ENCODE measurements at regions not wholly inside any gene's neighbourhood (a gene's known extent, or its start where the extent isn't known, plus 50 kb on each side); places are given as distances from the start of the nearest gene placed in this dataset.
A peak's percentile ranks its signal among the peaks of the same experiment; 100 is the strongest.

DNA sequence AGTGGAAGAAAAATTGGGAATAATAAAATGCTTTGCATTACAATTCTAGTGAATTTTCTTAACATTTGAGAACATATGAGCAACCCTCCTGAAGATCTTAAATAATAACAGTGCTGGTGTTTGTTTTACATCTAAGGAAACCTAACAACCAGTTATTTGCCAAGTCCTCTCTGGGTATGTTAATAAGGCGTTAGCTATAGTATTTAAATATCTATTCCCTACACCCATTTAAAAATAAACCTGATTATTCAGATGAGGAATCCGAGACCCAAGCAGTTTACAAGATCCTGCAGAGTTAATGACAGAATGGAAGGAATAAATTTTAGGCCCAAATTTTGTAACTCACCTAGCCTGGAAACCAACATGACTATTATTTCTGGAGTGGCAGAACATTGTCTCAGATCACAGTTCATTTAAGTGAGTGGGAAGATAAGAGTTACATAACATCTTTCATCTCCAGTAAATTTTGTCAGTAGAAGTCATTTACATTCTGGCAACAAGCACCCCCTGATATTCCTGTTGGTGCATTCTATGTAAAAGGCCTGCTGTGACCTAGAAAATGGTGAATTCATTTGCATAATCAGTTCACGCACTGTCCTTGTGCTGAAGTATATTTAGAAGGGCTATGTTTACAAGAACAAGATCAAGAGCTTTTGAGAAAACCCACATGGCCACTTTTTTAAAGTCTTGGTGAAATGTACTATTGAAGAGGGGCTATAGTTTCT lies 148.2 kb downstream of the COX7C start:
- no peak for DNase-seq (ENCODE audit: missing footprints)
- ATAC-seq, result no peak
- intact Hi-C loops (cut with DNase I), result no loop called here

DNA sequence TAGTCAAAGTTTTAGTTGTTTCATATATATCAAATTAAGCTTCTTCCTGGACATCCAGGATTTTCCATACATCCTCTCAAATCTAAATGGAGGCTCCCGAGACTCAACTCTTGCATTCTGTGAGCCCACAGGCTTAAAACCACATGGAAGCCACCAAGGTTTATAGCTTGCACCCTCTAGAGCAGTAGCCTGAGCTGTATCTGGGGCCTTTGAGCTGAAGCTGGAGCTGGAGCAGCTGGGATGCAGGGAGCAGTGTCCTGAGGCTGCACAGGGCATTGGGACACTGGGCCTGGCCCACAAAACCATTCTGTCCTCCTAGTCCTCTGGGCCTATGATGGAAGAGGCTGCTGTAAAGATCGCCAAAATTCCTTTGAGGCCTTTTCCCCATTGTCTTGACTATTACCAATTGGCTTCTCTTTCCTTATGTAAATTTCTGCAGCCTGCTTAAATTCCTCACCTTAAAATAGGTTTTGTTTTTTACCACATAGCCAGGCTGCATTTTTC lies 151.0 kb downstream of the COX7C start:
- DNase-seq (ENCODE audit: missing footprints) (no peak), ATAC-seq (no peak)
- intact Hi-C loops (cut with DNase I), result no loop called here

DNA sequence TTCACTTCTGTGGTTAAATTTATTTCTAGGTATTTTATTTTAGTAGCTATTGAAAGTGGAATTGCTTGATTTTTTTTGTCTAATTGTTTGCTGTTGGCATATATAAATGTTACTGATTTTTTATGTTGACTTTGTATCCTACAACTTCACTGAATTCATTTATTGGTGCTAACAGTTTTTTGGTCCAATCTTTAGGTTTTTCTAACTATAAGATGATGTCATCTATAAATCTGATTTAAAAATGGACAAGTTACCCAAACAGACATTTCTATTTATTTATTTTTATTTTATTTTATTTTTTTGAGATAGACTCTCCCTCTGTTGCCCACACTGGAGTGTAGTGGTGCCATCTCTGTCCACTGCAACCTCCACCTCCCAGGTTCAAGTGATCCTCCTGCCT lies 162.3 kb downstream of the COX7C start:
- DNase-seq (ENCODE audit: missing footprints) (no peak), ATAC-seq (no peak)
- intact Hi-C loops (cut with DNase I), result no loop called here

GRCh38 chr5:86786955-86787354 lies 169.2 kb downstream of the COX7C start:
- ATAC-seq, result peak; percentile 59
- DNase-seq (ENCODE audit: missing footprints), result no peak
- intact Hi-C loops (cut with DNase I), result no loop called here

- DNase-seq (ENCODE audit: missing footprints), result no peak
- ATAC-seq, result no peak
- intact Hi-C loops (cut with DNase I), result no loop called here
These were observed 177.9 kb downstream of the COX7C start for GRCh38 chr5:86795659-86796058.

DNA sequence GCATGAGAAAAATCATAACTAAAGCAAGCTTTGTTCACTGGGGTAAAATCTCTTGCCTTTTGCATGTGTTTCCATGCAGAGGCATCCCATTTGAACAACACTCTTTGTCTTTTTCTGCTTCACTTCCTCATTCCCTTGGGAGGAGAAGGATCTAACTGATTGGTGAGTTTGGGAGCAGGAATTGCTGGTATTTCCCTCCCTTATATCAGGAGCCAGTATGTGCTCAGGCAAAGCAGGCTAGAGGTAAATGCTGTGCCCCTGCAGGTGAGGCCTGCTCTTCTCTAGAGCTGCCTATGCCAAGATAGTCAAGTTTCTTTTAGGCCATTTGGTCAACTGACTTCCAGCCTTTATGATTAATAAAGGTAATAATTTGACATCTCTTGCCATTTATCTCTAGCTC lies 179.9 kb downstream of the COX7C start:
- DNase-seq (ENCODE audit: missing footprints) (no peak), ATAC-seq (no peak)
- intact Hi-C loops (cut with DNase I), result no loop called here

DNA sequence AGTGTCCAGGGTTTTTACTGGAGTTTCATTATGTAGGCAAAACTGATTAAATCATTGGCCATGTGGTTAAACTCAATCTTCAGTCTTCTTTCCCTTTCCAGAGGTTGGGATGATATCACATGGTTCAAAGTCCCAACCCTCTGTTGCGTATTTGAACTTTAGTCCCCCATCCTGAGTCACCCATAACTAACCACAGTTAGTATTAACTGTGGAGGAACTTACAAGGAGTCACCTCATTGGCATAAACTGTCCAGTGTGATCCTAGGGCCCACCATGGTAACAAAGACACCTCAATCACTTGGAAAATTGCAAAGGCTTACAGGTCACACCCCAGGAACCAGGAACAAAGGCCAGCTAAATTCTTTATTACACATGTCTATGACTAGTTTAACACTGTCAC lies 188.5 kb downstream of the COX7C start:
- intact Hi-C loops (cut with DNase I), result no loop called here
- DNase-seq (ENCODE audit: missing footprints) (no peak), ATAC-seq (no peak)

DNA sequence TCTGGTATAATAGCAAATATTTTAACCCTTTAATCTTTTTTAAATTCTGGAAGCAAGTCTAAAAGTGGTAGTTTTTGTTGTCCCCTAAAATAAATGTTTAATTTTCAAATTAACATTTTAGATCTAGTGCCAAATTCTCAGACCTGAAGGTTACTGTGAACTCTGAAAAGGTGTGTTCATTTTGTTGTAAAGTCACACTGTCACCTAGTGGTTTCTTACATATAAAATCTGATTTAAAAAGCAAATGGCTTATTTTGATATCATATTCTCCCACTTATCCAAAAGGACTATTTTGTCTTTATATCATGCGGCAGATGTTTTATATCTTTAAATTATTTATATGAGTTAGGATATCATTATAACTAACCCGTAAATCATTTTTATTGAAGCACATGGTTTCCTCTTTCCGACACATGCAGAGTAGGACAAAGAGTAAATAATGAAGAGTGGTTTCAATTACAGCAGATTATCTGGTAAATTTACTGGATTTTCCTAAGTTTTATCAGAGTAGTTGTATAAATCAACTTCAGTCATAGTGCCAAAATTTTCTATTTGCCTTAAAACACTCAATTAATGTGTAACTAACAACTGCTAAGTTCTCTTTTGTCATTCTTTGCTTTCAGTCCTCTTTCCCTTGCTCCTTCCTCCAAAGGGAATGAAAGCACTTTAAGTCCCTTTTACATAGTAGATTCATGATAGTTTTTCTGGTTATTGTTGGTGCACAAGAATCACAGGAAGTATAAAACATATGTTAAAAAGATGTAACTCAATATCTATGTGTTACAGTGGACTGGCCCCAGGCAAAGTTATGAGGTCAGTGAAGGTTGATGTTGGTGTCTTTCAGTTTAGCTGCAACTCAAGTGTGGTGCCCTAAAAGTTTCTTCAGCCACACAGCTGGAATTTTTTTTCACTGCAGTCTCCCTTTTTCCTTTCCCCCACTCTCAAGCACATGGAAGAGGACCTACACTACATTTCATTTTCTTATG lies 189.6 kb downstream of the COX7C start:
- no peak for DNase-seq (ENCODE audit: missing footprints)
- no peak for ATAC-seq
- intact Hi-C loops (cut with DNase I), result no loop called here

GRCh38 chr5:86814315-86814714 lies 196.6 kb downstream of the COX7C start:
- DNase-seq (ENCODE audit: missing footprints) (no peak), ATAC-seq (no peak)
- intact Hi-C loops (cut with DNase I), result no loop called here

- DNase-seq (ENCODE audit: missing footprints) (no peak), ATAC-seq (no peak)
- intact Hi-C loops (cut with DNase I), result no loop called here
These were observed 197.2 kb downstream of the COX7C start for GRCh38 chr5:86814907-86815306.

DNA sequence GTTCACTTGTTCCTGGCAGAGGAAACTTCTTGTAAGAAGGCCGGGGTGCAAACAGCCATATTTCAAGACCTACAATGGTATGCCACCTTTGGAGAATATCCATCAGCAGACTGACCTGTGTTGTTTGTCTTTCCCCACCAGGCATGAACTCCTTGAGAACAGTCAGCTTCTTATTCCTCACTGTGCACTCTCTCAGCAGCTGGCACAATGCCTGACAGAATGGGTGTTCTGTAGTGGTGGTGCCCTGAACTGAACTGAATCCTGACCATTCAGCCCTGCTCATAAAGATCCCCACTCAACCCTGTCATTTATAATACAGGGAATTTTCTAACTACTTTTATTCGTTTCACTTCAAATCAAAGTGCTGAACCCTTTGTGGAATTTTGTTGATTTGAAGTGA lies 206.9 kb downstream of the COX7C start:
- ATAC-seq, result no peak
- intact Hi-C loops (cut with DNase I), result no loop called here
- DNase-seq (ENCODE audit: missing footprints), result no peak

- intact Hi-C loops (cut with DNase I), result no loop called here
- ATAC-seq (no peak), DNase-seq (ENCODE audit: missing footprints) (no peak)
These were observed 213.4 kb downstream of the COX7C start for GRCh38 chr5:86831128-86831527.

- DNase-seq (ENCODE audit: missing footprints) (no peak), ATAC-seq (no peak)
- intact Hi-C loops (cut with DNase I), result no loop called here
These were observed 216.1 kb downstream of the COX7C start for GRCh38 chr5:86833868-86834267.

- DNase-seq (ENCODE audit: missing footprints) (no peak), ATAC-seq (no peak)
- intact Hi-C loops (cut with DNase I), result no loop called here
These were observed 219.9 kb downstream of the COX7C start for GRCh38 chr5:86837610-86838009.

GRCh38 chr5:86838083-86838482 lies 220.3 kb downstream of the COX7C start:
- intact Hi-C loops (cut with DNase I), result no loop called here
- DNase-seq (ENCODE audit: missing footprints), result no peak
- ATAC-seq, result no peak

DNA sequence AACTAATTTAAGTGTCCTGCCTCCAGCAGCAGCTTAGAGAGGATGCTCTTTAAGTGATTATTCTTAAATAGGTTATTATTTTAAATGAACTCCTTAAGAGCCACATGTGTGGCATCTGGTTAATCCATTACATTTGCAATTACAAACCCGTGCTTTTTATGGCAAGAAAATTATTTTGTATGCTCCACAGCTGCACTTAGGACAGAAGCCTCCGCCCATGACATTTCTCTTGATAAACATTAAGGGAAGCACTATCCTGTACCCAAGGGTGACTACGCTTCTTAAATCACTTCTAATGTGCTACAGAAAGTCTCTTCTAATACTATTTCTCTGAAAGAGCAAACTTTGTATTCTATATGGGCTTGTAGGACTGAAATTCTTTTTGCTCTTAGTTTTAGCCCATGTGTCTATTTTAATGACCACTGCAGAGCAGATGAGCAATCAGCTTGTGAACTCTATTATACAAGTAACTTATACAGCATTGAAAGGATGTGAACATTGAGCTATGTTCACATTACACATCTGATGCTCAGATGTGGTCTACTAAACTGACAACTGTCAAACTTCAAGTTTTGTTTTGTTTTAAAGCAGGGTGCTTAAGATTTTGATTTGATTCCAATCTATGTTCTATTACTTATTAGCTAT lies 223.4 kb downstream of the COX7C start:
- ATAC-seq, result no peak
- DNase-seq (ENCODE audit: missing footprints), result no peak
- intact Hi-C loops (cut with DNase I), result no loop called here

GRCh38 chr5:86858442-86858841 lies 240.7 kb downstream of the COX7C start:
- no peak for DNase-seq (ENCODE audit: missing footprints)
- ATAC-seq, result no peak
- intact Hi-C loops (cut with DNase I), result no loop called here

GRCh38 chr5:86861512-86861911 lies 243.8 kb downstream of the COX7C start:
- no peak for DNase-seq (ENCODE audit: missing footprints)
- no peak for ATAC-seq
- intact Hi-C loops (cut with DNase I), result no loop called here

DNA sequence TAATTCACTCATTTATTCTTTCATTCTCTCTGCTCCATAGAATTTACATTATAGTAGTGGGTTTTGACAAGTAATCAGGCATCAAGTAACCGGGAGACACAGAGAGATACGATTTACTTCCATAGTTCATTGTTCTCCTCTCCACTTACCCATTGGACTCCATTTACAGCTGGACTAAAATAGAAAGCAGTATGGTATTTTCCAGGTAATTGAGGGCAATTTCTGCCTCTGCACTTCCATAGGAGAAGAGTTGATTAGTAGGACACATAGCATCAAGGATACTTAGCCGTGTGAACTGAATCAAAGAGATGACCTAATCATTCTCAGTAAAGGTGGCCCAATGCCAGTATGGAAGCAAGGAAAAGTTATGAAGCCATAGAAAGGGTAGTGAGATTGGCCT lies 244.4 kb downstream of the COX7C start:
- intact Hi-C loops (cut with DNase I), result no loop called here
- DNase-seq (ENCODE audit: missing footprints) (no peak), ATAC-seq (no peak)

DNA sequence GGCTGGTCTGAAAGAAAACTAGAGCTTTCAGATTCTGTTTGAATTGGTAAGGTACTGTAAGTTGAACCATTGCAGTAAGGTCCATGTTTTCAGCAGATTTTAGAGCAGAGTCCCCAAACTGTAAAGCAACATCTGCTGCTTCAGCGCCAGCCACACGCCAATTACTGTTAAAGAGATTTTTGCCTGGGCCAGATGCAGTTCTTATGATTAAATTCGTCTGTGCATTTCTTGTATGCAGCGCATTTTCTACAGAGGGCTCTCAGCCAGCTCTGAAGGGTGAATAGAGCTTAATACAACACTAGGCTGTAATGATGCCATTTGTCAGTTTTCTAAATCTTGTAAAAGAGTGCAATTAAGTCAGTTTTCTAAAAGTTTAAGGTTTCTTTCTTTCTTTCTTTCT lies 246.3 kb downstream of the COX7C start:
- ATAC-seq, result no peak
- no peak for DNase-seq (ENCODE audit: missing footprints)
- intact Hi-C loops (cut with DNase I), result no loop called here
